ENCODE measurements at regions not wholly inside any gene's neighbourhood (a gene's known extent, or its start where the extent isn't known, plus 50 kb on each side); places are given as distances from the start of the nearest gene placed in this dataset.

DNA sequence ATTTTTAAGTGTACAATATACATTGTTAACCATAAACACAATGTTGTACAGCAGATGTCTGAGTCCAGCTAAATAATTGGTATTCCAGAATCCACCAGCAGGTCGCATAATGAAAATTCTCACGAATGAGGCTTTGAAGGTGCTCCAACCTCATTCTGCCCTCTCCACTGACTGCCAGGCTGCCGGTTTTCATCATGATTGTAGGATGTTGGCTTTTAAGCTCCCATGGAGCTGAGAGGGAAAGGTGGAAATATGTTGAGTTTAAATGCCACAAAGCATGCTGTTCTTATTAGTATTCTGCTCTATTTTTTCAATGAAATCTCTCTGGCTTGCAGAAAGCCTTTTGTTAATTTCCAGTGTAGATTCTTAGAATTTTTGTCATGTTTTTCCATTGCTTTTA lies 337.2 kb upstream of the DDI1 start:
- TF ChIP-seq CTBP1 (IDR thresholded peaks at IDR 0.05; ENCODE audit: borderline replicate concordance) (no peak), FOXM1 (IDR thresholded peaks at IDR 0.05; ENCODE audit: borderline replicate concordance) (no peak), ARNT (IDR thresholded peaks at IDR 0.05) (no peak), FOXA1 (IDR thresholded peaks at IDR 0.05) (no peak), ZNF384 (IDR thresholded peaks at IDR 0.05) (no peak), SP1 (IDR thresholded peaks at IDR 0.05) (no peak), SUZ12 (IDR thresholded peaks at IDR 0.05) (no peak), HDGF (IDR thresholded peaks at IDR 0.05; ENCODE audit: borderline replicate concordance) (no peak), ELF4 (IDR thresholded peaks at IDR 0.05) (no peak), BHLHE40 (IDR thresholded peaks at IDR 0.05; ENCODE audit: borderline replicate concordance) (no peak), TARDBP (IDR thresholded peaks at IDR 0.05) (no peak), FOXK2 (IDR thresholded peaks at IDR 0.05) (no peak), LEF1 (IDR thresholded peaks at IDR 0.05; ENCODE audit: borderline replicate concordance) (no peak)
